ENCODE measurements at regions not wholly inside any gene's neighbourhood (a gene's known extent, or its start where the extent isn't known, plus 50 kb on each side); places are given as distances from the start of the nearest gene placed in this dataset.

- TF ChIP-seq CTCF (IDR thresholded peaks at IDR 0.05) (no peak), POLR2A (IDR thresholded peaks at IDR 0.05) (no peak)
Measured at GRCh38 chr5:157934600-157934999, 75.7 kb upstream of the CLINT1 start.

Measured in lower leg skin (tissue), 3 donors.